GM12878 (cell line): ENCODE measurements at regions not wholly inside any gene's neighbourhood (a gene's known extent, or its start where the extent isn't known, plus 50 kb on each side); places are given as distances from the start of the nearest gene placed in this dataset.

Experiments used
- ATAC-seq: fragments of 200-7000 bp; cut with Tn5 transposase; 3 replicates; pipeline ENCODE4 v1.9.1; 2020; ENCODE audit warnings: mild to moderate bottlenecking, moderate library complexity
- BruUV-seq: library from RNA; stranded (reverse); fragments of 400-500 nt; replicated peaks from 2 replicates; lab custom pipeline; 2021; lab: Mats Ljungman, UMichigan
- CTCF ChIA-PET: fragments of 300-600 bp; sonication (Branson Sonifier 250); formaldehyde crosslinking; extraction: SDS; loops from one replicate; lab custom pipeline; 2021; ENCODE audit warnings: inconsistent platforms; lab: Yijun Ruan, JAX
- POLR2A ChIA-PET: fragments of 350-600 bp; formaldehyde crosslinking; extraction: SDS; loops from one replicate; lab custom pipeline; 2021; ENCODE audit warnings: inconsistent platforms; lab: Charles Lee
- RAD21 ChIA-PET: fragments of 300-600 bp; sonication (Branson Sonifier 250); formaldehyde crosslinking; loops from one replicate; lab custom pipeline; 2023; ENCODE audit warnings: antibody characterized with exemption; ENCODE audit not compliant: unreplicated experiment; lab: Charles Lee
- SMC1A ChIA-PET: fragments of 300-600 bp; sonication (Branson Sonifier 250); formaldehyde crosslinking; loops from one replicate; lab custom pipeline; 2023; ENCODE audit not compliant: unreplicated experiment, uncharacterized antibody; lab: Charles Lee
- DNase-seq: peaks from one replicate; pipeline ENCODE4 v3.0.0-alpha.2; 2011; ENCODE audit warnings: low read depth, low spot score
- FAIRE-seq: peaks from 3 replicates; lab custom pipeline; 2011; peaks lifted over from hg19 to GRCh38; lab: Jason Lieb, UNC
- H2AFZ ChIP-seq: 2 replicates; pipeline ENCODE4 v1.6.0; 2011; ENCODE audit warnings: low read depth, low read length, control low read depth; ENCODE audit not compliant: control insufficient read depth
- H3K27ac ChIP-seq: 2 replicates; pipeline ENCODE4 v1.5.1; 2011; ENCODE audit warnings: control low read depth; ENCODE audit not compliant: control insufficient read depth, insufficient read depth
- H3K27me3 ChIP-seq, 2 experiments: replicated peaks in 1 of 2; 2 replicates each; pipeline versions ENCODE4 v1.6.0 to v1.6.1; 2011; ENCODE audit warnings: low read length in 1 of 2; ENCODE audit not compliant: control insufficient read depth in 2 of 2, insufficient read depth in 2 of 2
- H3K36me3 ChIP-seq, 2 experiments: 2 replicates each; pipeline ENCODE4 v1.5.1; 2011; ENCODE audit warnings: low read length in 1 of 2; ENCODE audit not compliant: control insufficient read depth in 2 of 2, insufficient read depth in 2 of 2
- H3K4me1 ChIP-seq: 2 replicates; pipeline ENCODE4 v1.6.1; 2011; ENCODE audit warnings: mild to moderate bottlenecking, low read length, moderate library complexity, mixed read lengths; ENCODE audit not compliant: control insufficient read depth, insufficient read depth
- H3K4me2 ChIP-seq: 2 replicates; pipeline ENCODE4 v1.6.0; 2011; ENCODE audit warnings: control low read depth; ENCODE audit not compliant: control insufficient read depth, insufficient read depth
- H3K4me3 ChIP-seq: fragments of 200-600 bp; sonication (generic); 2 replicates; pipeline ENCODE4 v1.5.1; 2016
- H3K79me2 ChIP-seq: 2 replicates; pipeline ENCODE4 v1.6.0; 2011; ENCODE audit warnings: low read length; ENCODE audit not compliant: control insufficient read depth, insufficient read depth
- H3K9ac ChIP-seq: 2 replicates; pipeline ENCODE4 v1.8.0; 2011; ENCODE audit warnings: low read length, control low read depth, mixed read lengths; ENCODE audit not compliant: control insufficient read depth, insufficient read depth
- H3K9me3 ChIP-seq: replicated peaks from 3 replicates; pipeline ENCODE4 v1.5.1; 2011; ENCODE audit warnings: mild to moderate bottlenecking, low read length; ENCODE audit not compliant: control insufficient read depth, insufficient read depth
- H4K20me1 ChIP-seq: 2 replicates; pipeline ENCODE4 v1.6.0; 2011; ENCODE audit not compliant: control insufficient read depth, insufficient read depth
- ASH2L ChIP-seq: fragments of 300-600, 200-600 bp; sonication (generic); IDR thresholded peaks from 2 replicates; pipeline ENCODE4 v1.6.1; 2017; ENCODE audit warnings: low read depth, mild to moderate bottlenecking, borderline replicate concordance
- BACH1 ChIP-seq: fragments of 450-650 bp; IDR thresholded peaks from 2 replicates; pipeline ENCODE4 v1.6.1; 2017; ENCODE audit warnings: mild to moderate bottlenecking, borderline replicate concordance
- BHLHE40 ChIP-seq, 2 experiments: fragments of 450-650 bp in 1 of 2; IDR thresholded peaks; 2 replicates each; pipeline ENCODE4 v1.6.1; 2011 to 2017; ENCODE audit warnings: low read depth in 2 of 2, borderline replicate concordance in 1 of 2, improper control_type of control experiment in 1 of 2, low read length in 1 of 2, mild to moderate bottlenecking in 1 of 2
- EP300 ChIP-seq, 2 experiments: fragments of 150-350 bp in 1 of 2; IDR thresholded peaks; 2 replicates each; pipeline ENCODE4 v1.6.1; 2011 to 2012; ENCODE audit warnings: low read depth in 2 of 2, low read length in 2 of 2, borderline replicate concordance in 1 of 2, improper control_type of control experiment in 1 of 2, inconsistent platforms in 1 of 2; ENCODE audit not compliant: control insufficient read depth in 1 of 2
- IRF4 ChIP-seq: IDR thresholded peaks from 2 replicates; pipeline ENCODE4 v1.6.1; 2011; ENCODE audit warnings: low read depth, low read length
- SPI1 ChIP-seq: IDR thresholded peaks from 2 replicates; pipeline ENCODE4 v1.6.1; 2011; ENCODE audit warnings: low read depth, mild to moderate bottlenecking, low read length, moderate library complexity, borderline replicate concordance; ENCODE audit not compliant: insufficient read depth
- STAT3 ChIP-seq: IDR thresholded peaks from 2 replicates; pipeline ENCODE4 v1.6.1; 2011; ENCODE audit warnings: low read depth, low read length, improper control_type of control experiment
- WGBS: methylation state at CpG from one replicate; pipeline ENCODE4 v1.1.6; 2016; ENCODE audit warnings: low lambda C conversion rate; ENCODE audit not compliant: insufficient replicate concordance, insufficient coverage; ENCODE audit errors: missing lambda C conversion rate; 5-methylcytosine and 5-hydroxymethylcytosine counted together
- in situ Hi-C: fragments of 300-500 bp; cut with MboI; formaldehyde crosslinking; loops from 9 replicates; pipeline ENCODE4 v1.14.3; 2018; ENCODE audit warnings: mixed read lengths
- intact Hi-C: fragments of 100-400 bp; cut with micrococcal nuclease; formaldehyde crosslinking; loops from one replicate; pipeline ENCODE4 v1.14.2; 2022; ENCODE audit not compliant: unreplicated experiment
- TF ChIP-seq, protein P1 (sequence below): IDR thresholded peaks from 2 replicates; pipeline ENCODE4 v1.6.1; 2012; ENCODE audit warnings: low read depth, low read length, improper control_type of control experiment

DNA sequence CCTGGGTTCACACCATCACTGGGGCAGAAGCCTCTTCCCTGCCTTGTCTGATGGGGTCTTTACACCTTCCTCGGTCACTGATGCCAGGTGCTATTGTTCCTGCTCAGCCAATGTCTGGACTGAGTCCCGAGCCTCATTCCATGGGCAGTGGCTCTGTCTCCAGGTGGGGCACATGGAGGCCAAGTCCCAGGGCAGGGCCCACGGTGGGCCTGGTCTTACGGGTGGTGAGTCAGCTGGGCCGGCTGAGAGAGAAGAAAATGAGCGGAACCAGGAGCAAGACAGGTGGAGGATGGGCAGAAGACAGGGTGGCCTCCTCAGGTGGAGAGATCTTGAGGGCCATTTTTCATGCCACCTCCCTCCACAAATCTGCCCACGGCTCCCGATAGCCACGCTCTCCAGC lies 131.7 kb upstream of the FAM20C start:
- TF ChIP-seq EP300 (IDR thresholded peaks at IDR 0.05; ENCODE audit: borderline replicate concordance in 1 of 2, control insufficient read depth in 1 of 2, low read depth in 2 of 2, low read length in 2 of 2) (no peak), ASH2L (no peak), BACH1 (no peak), STAT3 (no peak)
- TF ChIP-seq, protein P1, sequence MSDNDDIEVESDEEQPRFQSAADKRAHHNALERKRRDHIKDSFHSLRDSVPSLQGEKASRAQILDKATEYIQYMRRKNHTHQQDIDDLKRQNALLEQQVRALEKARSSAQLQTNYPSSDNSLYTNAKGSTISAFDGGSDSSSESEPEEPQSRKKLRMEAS = no peak
- Histone ChIP-seq H3K9ac (no peak overlapping the region), H2AFZ (no peak overlapping the region), H3K4me3 (no peak overlapping the region), H3K36me3 (no peaks in the 10 kb centered on the region), H4K20me1 (no peaks in the 10 kb centered on the region), H3K4me2 (no peak overlapping the region), H3K79me2 (no peaks in the 10 kb centered on the region), H3K9me3 (no peaks in the 10 kb centered on the region), H3K27me3 (no peaks in the 10 kb centered on the region), H3K27ac (no peak overlapping the region), H3K4me1 (no peaks in the 10 kb centered on the region)
- FAIRE-seq (no peak), ATAC-seq (no peak), DNase-seq (no peak)
- ChIA-PET CTCF (no interaction called here), RAD21 (no interaction called here), SMC1A (no interaction called here), POLR2A (no interaction called here)
- in situ Hi-C loops (no loop called here), intact Hi-C loops (no loop called here)
- WGBS = 50% methylated on average over 9 of the region's 9 CpGs
- no TSS peak for BruUV-seq

DNA sequence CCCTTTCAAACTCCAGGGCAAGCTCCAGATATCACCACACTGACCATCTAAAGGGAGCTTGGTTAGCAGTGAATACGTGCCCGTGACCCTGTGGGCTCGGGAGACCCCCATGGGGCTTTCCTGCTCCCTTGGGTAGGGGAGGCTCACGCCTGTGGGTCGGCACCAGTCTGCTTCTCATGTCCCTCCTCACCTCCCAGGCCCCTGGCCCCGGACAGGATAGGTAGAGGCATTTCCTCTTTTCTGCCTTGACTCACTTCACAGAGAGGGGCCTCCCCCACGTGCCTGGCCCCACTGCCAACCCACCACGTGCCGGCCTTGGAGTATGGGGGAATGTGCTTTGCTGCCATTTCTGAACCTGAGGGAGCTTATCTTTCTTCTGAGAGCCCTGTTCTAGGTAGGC lies 131.3 kb upstream of the FAM20C start:
- Histone ChIP-seq H3K4me2 (no peak overlapping the region), H4K20me1 (no peaks in the 10 kb centered on the region), H3K9me3 (no peaks in the 10 kb centered on the region), H3K27me3 (no peaks in the 10 kb centered on the region), H3K27ac (no peak overlapping the region), H3K4me3 (no peak overlapping the region), H3K4me1 (no peaks in the 10 kb centered on the region), H3K36me3 (no peaks in the 10 kb centered on the region), H3K9ac (no peak overlapping the region), H2AFZ (no peak overlapping the region), H3K79me2 (no peaks in the 10 kb centered on the region)
- no peak for DNase-seq
- ChIA-PET POLR2A (no interaction called here), SMC1A (no interaction called here), CTCF (no interaction called here), RAD21 (no interaction called here)
- no peak for ATAC-seq
- TF ChIP-seq SPI1 (peak; percentile 41; the same call in 1 of the 2 replicates), IRF4 (no peak), BHLHE40 (IDR thresholded peaks at IDR 0.05; ENCODE audit: borderline replicate concordance in 1 of 2, low read depth in 2 of 2, low read length in 1 of 2) (peak in 1 of 2 experiments; percentile 27; a peak in 1 of 4 replicates)
- 5% methylated on average over 7 of the region's 9 CpGs for WGBS
- in situ Hi-C loops = no loop called here
- intact Hi-C loops = no loop called here
- no peak for FAIRE-seq
- BruUV-seq = no TSS peak
